IMR-90 (cell line): ENCODE measurements at regions not wholly inside any gene's neighbourhood (a gene's known extent, or its start where the extent isn't known, plus 50 kb on each side); places are given as distances from the start of the nearest gene placed in this dataset.

Source experiments
- ATAC-seq: fragments of 200-7000 bp; cut with Tn5 transposase; 2 replicates; pipeline ENCODE4 v1.9.1; 2020; ENCODE audit warnings: low read depth, mild to moderate bottlenecking, moderate library complexity
- BruUV-seq: library from RNA; stranded (reverse); fragments of 400-500 nt; replicated peaks from 2 replicates; lab custom pipeline; 2021; lab: Mats Ljungman, UMichigan
- CTCF ChIA-PET: fragments of 300-600 bp; formaldehyde crosslinking; extraction: SDS; loops from one replicate; lab custom pipeline; 2021; ENCODE audit warnings: antibody characterized with exemption; lab: Yijun Ruan, JAX
- POLR2A ChIA-PET: fragments of 300-600 bp; sonication (Branson Sonifier 250); formaldehyde crosslinking; loops from one replicate; lab custom pipeline; 2022; ENCODE audit warnings: antibody characterized with exemption; ENCODE audit not compliant: unreplicated experiment; lab: Charles Lee
- DNase-seq: peaks from one replicate; pipeline ENCODE4 v3.0.0; 2013
- H2AFZ ChIP-seq: replicated peaks from 2 replicates; pipeline ENCODE3; 2013; ENCODE audit warnings: low read length, mild to moderate bottlenecking; ENCODE audit not compliant: poor library complexity
- H2AK5ac ChIP-seq: 2 replicates; pipeline ENCODE4 v1.6.1; 2013; ENCODE audit warnings: low read depth, low read length, inconsistent platforms
- H2AK9ac ChIP-seq: replicated peaks from 2 replicates; pipeline ENCODE3; 2013; ENCODE audit warnings: mild to moderate bottlenecking, low read depth, low read length, moderate library complexity; ENCODE audit not compliant: poor library complexity
- H2BK120ac ChIP-seq: 2 replicates; pipeline ENCODE4 v1.6.1; 2013; ENCODE audit warnings: low read depth, low read length, inconsistent platforms
- H2BK15ac ChIP-seq: 3 replicates; pipeline ENCODE4 v1.6.1; 2013; ENCODE audit warnings: low read depth, low read length, inconsistent platforms
- H2BK20ac ChIP-seq: 2 replicates; pipeline ENCODE4 v1.6.1; 2013; ENCODE audit warnings: low read depth, mild to moderate bottlenecking, inconsistent platforms, low read length, moderate library complexity
- H2BK5ac ChIP-seq: 2 replicates; pipeline ENCODE4 v1.6.1; 2013; ENCODE audit warnings: mild to moderate bottlenecking, low read depth, low read length, inconsistent platforms; ENCODE audit not compliant: poor library complexity, severe bottlenecking
- H3K14ac ChIP-seq: replicated peaks from 2 replicates; pipeline ENCODE4 v1.6.1; 2013; ENCODE audit warnings: low read depth, low read length, inconsistent platforms
- H3K18ac ChIP-seq: 2 replicates; pipeline ENCODE4 v1.6.1; 2013; ENCODE audit warnings: low read depth, low read length, control low read depth
- H3K23ac ChIP-seq: 2 replicates; pipeline ENCODE4 v1.6.1; 2013; ENCODE audit warnings: low read depth, low read length, inconsistent platforms
- H3K27ac ChIP-seq: 2 replicates; pipeline ENCODE4 v1.5.1; 2013; ENCODE audit warnings: mild to moderate bottlenecking, control low read depth, low read length; ENCODE audit not compliant: insufficient read depth
- H3K27me3 ChIP-seq: 2 replicates; pipeline ENCODE4 v1.6.1; 2013; ENCODE audit warnings: low read length; ENCODE audit not compliant: control insufficient read depth, insufficient read depth
- H3K36me3 ChIP-seq: 2 replicates; pipeline ENCODE4 v1.6.1; 2013; ENCODE audit warnings: low read length, mixed read lengths; ENCODE audit not compliant: control insufficient read depth, insufficient read depth
- H3K4ac ChIP-seq: 2 replicates; pipeline ENCODE4 v1.6.1; 2013; ENCODE audit warnings: low read depth, low read length, inconsistent platforms
- H3K4me1 ChIP-seq: 2 replicates; pipeline ENCODE4 v1.6.1; 2013; ENCODE audit warnings: low read length, mixed read lengths; ENCODE audit not compliant: control insufficient read depth, insufficient read depth
- H3K4me2 ChIP-seq: 2 replicates; pipeline ENCODE4 v1.6.1; 2013; ENCODE audit warnings: low read depth, mild to moderate bottlenecking, control low read depth, low read length, moderate library complexity
- H3K4me3 ChIP-seq: 2 replicates; pipeline ENCODE4 v1.5.1; 2013; ENCODE audit warnings: low read depth, mild to moderate bottlenecking, control low read depth, low read length, moderate library complexity; ENCODE audit not compliant: insufficient read depth
- H3K56ac ChIP-seq: 2 replicates; pipeline ENCODE4 v1.6.1; 2013; ENCODE audit warnings: low read length, inconsistent platforms; ENCODE audit not compliant: insufficient read depth; ENCODE audit errors: extremely low read depth
- H3K79me1 ChIP-seq, 2 experiments: 2 replicates each; pipeline ENCODE4 v1.6.1; 2013; ENCODE audit warnings: low read length in 2 of 2, inconsistent platforms in 1 of 2, low read depth in 1 of 2
- H3K9ac ChIP-seq: 2 replicates; pipeline ENCODE4 v1.6.1; 2013; ENCODE audit warnings: low read depth, low read length, control low read depth
- H3K9me1 ChIP-seq: 2 replicates; pipeline ENCODE4 v1.6.1; 2013; ENCODE audit warnings: low read length, inconsistent platforms; ENCODE audit not compliant: insufficient read depth
- H3K9me3 ChIP-seq: 2 replicates; pipeline ENCODE4 v1.6.1; 2013; ENCODE audit warnings: low read length; ENCODE audit not compliant: control insufficient read depth, insufficient read depth
- H4K20me1 ChIP-seq: 2 replicates; pipeline ENCODE4 v1.6.1; 2013; ENCODE audit warnings: low read length, inconsistent platforms; ENCODE audit not compliant: insufficient read depth
- H4K5ac ChIP-seq: 2 replicates; pipeline ENCODE4 v1.6.1; 2013; ENCODE audit warnings: mild to moderate bottlenecking, low read depth, low read length, control low read depth
- H4K8ac ChIP-seq, 2 experiments: 2 replicates each; pipeline ENCODE4 v1.6.1; 2013; ENCODE audit warnings: low read depth in 2 of 2, low read length in 2 of 2, control low read depth in 1 of 2, inconsistent platforms in 1 of 2
- H4K91ac ChIP-seq: 2 replicates; pipeline ENCODE4 v1.6.1; 2013; ENCODE audit warnings: low read depth, low read length, inconsistent platforms; ENCODE audit not compliant: insufficient read depth
- BHLHE40 ChIP-seq: fragments of 150-350 bp; IDR thresholded peaks from 2 replicates; pipeline ENCODE4 v1.6.1; 2016; ENCODE audit warnings: mild to moderate bottlenecking, low read depth, low read length
- CEBPB ChIP-seq: IDR thresholded peaks from 2 replicates; pipeline ENCODE4 v1.6.1; 2012; ENCODE audit warnings: low read depth, low read length, improper control_type of control experiment
- CHD1 ChIP-seq: IDR thresholded peaks from 2 replicates; pipeline ENCODE4 v1.6.1; 2012; ENCODE audit warnings: low read depth, low read length, improper control_type of control experiment
- CTCF ChIP-seq: conservative IDR thresholded peaks from 2 replicates; pipeline ENCODE4 v1.5.1; 2012; ENCODE audit warnings: mild to moderate bottlenecking, low read depth, low read length, improper control_type of control experiment
- ELK1 ChIP-seq: fragments of 150-350 bp; IDR thresholded peaks from 2 replicates; pipeline ENCODE4 v1.6.1; 2016; ENCODE audit warnings: low read depth, mild to moderate bottlenecking, low read length, moderate library complexity, borderline replicate concordance
- FOS ChIP-seq: fragments of 150-350 bp; IDR thresholded peaks from 2 replicates; pipeline ENCODE4 v1.6.1; 2016; ENCODE audit warnings: low read depth, low read length
- MAFK ChIP-seq: IDR thresholded peaks from 2 replicates; pipeline ENCODE4 v1.6.1; 2012; ENCODE audit warnings: low read depth, low read length, improper control_type of control experiment
- MAZ ChIP-seq: IDR thresholded peaks from 2 replicates; pipeline ENCODE4 v1.6.1; 2012; ENCODE audit warnings: low read depth, mild to moderate bottlenecking, low read length, improper control_type of control experiment, moderate library complexity, borderline replicate concordance
- MXI1 ChIP-seq: IDR thresholded peaks from 2 replicates; pipeline ENCODE4 v1.6.1; 2012; ENCODE audit warnings: low read depth, mild to moderate bottlenecking, low read length, moderate library complexity, borderline replicate concordance
- NFE2L2 ChIP-seq: fragments of 150-350 bp; IDR thresholded peaks from 2 replicates; pipeline ENCODE4 v1.6.1; 2016; ENCODE audit warnings: low read depth, mild to moderate bottlenecking, low read length
- POLR2A ChIP-seq: IDR thresholded peaks from 2 replicates; pipeline ENCODE4 v1.6.1; 2012; ENCODE audit warnings: mild to moderate bottlenecking, low read depth, low read length
- RCOR1 ChIP-seq: IDR thresholded peaks from 2 replicates; pipeline ENCODE4 v1.6.1; 2012; ENCODE audit warnings: mild to moderate bottlenecking, low read length, improper control_type of control experiment; ENCODE audit not compliant: insufficient replicate concordance
- RFX5 ChIP-seq: IDR thresholded peaks from 2 replicates; pipeline ENCODE4 v1.8.0; 2012; ENCODE audit warnings: low read depth, mild to moderate bottlenecking, low read length, moderate library complexity
- SMC3 ChIP-seq: fragments of 150-350 bp; IDR thresholded peaks from 2 replicates; pipeline ENCODE4 v1.6.1; 2016; ENCODE audit warnings: low read depth, mild to moderate bottlenecking, antibody characterized with exemption, low read length, moderate library complexity
- dilution Hi-C: fragments of 300-500 bp; cut with HindIII; formaldehyde crosslinking; loops from one replicate; pipeline ENCODE4 v1.14.3; 2018; ENCODE audit warnings: low sequenced_read_pairs; ENCODE audit not compliant: unreplicated experiment
- in situ Hi-C: fragments of 300-500 bp; cut with MboI; formaldehyde crosslinking; loops from 3 replicates; pipeline ENCODE4 v1.14.3; 2019; ENCODE audit warnings: low sequenced_read_pairs, inconsistent platforms, mixed read lengths
- intact Hi-C: fragments of 100-400 bp; cut with micrococcal nuclease; formaldehyde crosslinking; loops from 2 replicates; pipeline ENCODE4 v1.10.0; 2022

GRCh38 chr2:33804155-33804554, 205.1 kb upstream of the FAM98A start:
- Histone ChIP-seq H3K27ac (no peak overlapping the region), H2BK15ac (no peak overlapping the region), H3K9me3 (0 out of 2 replicates have a peak, but pooled peaks cover 2% of the 10 kb centered on the region), H2BK120ac (no peak overlapping the region), H4K5ac (no peak overlapping the region), H2BK5ac (no peak overlapping the region), H4K91ac (no peak overlapping the region), H3K4ac (no peak overlapping the region), H4K8ac (no peak overlapping the region), H2AK9ac (no peak overlapping the region), H3K14ac (no peak overlapping the region), H3K79me1 (no peaks in the 10 kb centered on the region), H4K20me1 (no peaks in the 10 kb centered on the region), H3K36me3 (no peaks in the 10 kb centered on the region), H3K23ac (no peak overlapping the region), H2AFZ (no peak overlapping the region), H3K4me1 (no peaks in the 10 kb centered on the region), H3K4me3 (no peak overlapping the region), H3K4me2 (no peak overlapping the region), H3K56ac (no peak overlapping the region), H3K9me1 (no peaks in the 10 kb centered on the region), H3K27me3 (no peaks in the 10 kb centered on the region), H3K9ac (no peak overlapping the region), H2BK20ac (no peak overlapping the region), H3K18ac (no peak overlapping the region), H2AK5ac (no peak overlapping the region)
- ATAC-seq (no peak), DNase-seq (no peak)
- intact Hi-C loops (no loop called here), in situ Hi-C loops (no loop called here), dilution Hi-C loops (no loop called here)
- ChIA-PET POLR2A (no interaction called here), CTCF (interaction anchor here (0.6 kb wide), 1 partner anchor 297 kb away, joined by 3 read pairs; no protein-coding TSS in a partner anchor)
- no peak for TF ChIP-seq MXI1
- TF ChIP-seq MAFK: no peak
- TF ChIP-seq MAZ: no peak
- no peak for TF ChIP-seq CHD1
- TF ChIP-seq BHLHE40: no peak
- TF ChIP-seq POLR2A: no peak
- no peak for TF ChIP-seq RFX5
- TF ChIP-seq CTCF: no peak
- TF ChIP-seq RCOR1: no peak
- no peak for TF ChIP-seq SMC3
- no peak for TF ChIP-seq NFE2L2
- no peak for TF ChIP-seq ELK1
- no peak for TF ChIP-seq FOS
- no peak for TF ChIP-seq CEBPB
- no TSS peak for BruUV-seq
